ENCODE measurements at regions not wholly inside any gene's neighbourhood (a gene's known extent, or its start where the extent isn't known, plus 50 kb on each side); places are given as distances from the start of the nearest gene placed in this dataset.
"Not testable (repeated sequence)": the region's sequence is repeated elsewhere in the genome, so short reads cannot be mapped to it uniquely, and the experiment has no call there.

DNA sequence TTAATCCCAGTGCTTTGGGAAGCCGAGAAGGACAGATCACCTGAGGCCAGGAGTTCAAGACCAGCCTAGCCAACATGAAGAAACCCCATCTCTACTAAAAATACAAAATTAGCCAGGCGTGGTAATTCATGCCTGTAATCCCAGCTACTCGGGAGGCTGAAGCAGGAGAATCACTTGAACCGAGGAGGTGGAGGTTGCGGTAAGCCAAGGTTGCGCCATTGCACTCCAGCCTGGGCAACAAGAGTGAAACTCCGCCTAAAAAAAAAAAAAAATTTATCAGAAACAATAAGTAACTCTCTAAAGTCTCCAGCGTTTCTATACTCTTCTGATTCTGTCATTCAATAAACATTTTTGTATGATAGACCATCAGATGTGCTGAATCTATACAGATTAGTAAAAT is 55.7 kb upstream of the FNDC3B start:
- H3K4me3 ChIP-seq (ENCODE audit: low read depth, low read length); H3K9me3 ChIP-seq (ENCODE audit: control insufficient read depth, insufficient read depth, low read length); H3K27ac ChIP-seq (ENCODE audit: low read depth, low read length); H3K36me3 ChIP-seq (ENCODE audit: control insufficient read depth, insufficient read depth, low read length); H3K9ac ChIP-seq (ENCODE audit: low read depth, low read length); H3K27me3 ChIP-seq (ENCODE audit: control insufficient read depth, insufficient read depth, low read length); H3K4me1 ChIP-seq (ENCODE audit: control insufficient read depth, insufficient read depth, low read length): not testable (repeated sequence)

DNA sequence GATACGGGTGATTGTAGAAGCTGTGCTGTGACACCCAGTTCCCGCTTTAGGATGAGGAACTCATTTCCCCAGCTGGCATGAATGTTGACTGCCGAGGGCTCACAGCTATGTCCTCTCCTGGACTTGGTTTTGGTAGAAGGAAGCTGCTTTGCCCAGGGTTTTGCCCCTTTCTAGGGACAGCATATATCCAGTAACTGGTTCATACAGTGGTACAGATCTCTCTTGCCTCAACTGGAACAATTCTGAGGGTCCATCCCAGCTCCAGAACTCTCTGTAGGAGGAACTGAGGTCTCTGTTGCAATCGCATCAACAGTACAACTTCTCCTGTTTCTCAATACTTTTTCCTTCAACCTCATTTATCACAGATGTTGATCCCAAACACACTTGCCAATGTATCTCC is 54.5 kb upstream of the FNDC3B start:
- Histone ChIP-seq H3K9ac (ENCODE audit: low read depth, low read length) (no peak overlapping the region), H3K4me3 (ENCODE audit: low read depth, low read length) (no peak overlapping the region), H3K27me3 (ENCODE audit: control insufficient read depth, insufficient read depth, low read length) (no peaks in the 10 kb centered on the region), H3K27ac (ENCODE audit: low read depth, low read length) (no peak overlapping the region), H3K4me1 (ENCODE audit: control insufficient read depth, insufficient read depth, low read length) (no peaks in the 10 kb centered on the region), H3K36me3 (ENCODE audit: control insufficient read depth, insufficient read depth, low read length) (no peaks in the 10 kb centered on the region), H3K9me3 (ENCODE audit: control insufficient read depth, insufficient read depth, low read length) (no peaks in the 10 kb centered on the region)

GRCh38 chr3:171986176-171986575 is 53.2 kb upstream of the FNDC3B start:
- H3K27me3 ChIP-seq (ENCODE audit: control insufficient read depth, insufficient read depth, low read length): no peaks in the 10 kb centered on the region

DNA sequence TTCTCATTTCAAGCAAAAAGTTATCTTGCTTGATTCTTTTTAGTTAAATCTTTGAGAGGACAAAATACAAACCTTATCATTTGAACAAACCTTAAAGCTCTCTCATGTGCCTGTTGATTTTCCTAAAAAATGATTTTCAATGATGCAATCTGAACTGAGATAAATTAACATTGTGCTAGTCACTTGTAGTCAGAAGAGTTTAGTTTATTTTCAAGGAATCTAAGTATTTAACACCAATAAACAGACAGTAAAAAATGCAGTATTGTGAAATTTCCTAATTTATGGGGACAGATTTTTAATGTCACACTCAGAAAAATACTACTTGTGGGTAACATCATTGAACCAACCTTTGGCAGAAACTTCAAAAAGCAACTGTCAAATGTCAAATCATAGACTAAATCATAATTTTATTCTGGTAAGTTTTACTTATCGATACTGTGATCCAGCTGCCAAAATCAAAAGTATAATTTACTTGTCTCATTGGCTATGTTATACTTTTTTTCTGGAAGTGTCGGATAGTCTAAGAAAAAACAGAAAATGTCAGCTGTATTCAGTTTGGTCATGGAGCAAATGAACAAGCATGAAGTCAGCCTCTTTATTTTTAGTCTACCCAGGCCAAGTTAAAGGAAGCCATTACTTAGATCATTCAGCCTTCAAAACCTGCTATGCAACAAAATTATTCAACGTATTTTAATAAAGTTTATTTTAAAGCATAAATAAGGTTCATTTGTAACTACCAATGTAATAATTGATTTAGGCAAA is 52.4 kb upstream of the FNDC3B start:
- Histone ChIP-seq H3K4me3 (ENCODE audit: low read depth, low read length) (no peak overlapping the region), H3K4me1 (ENCODE audit: control insufficient read depth, insufficient read depth, low read length) (no peaks in the 10 kb centered on the region), H3K9me3 (ENCODE audit: control insufficient read depth, insufficient read depth, low read length) (no peaks in the 10 kb centered on the region), H3K27me3 (ENCODE audit: control insufficient read depth, insufficient read depth, low read length) (no peaks in the 10 kb centered on the region), H3K27ac (ENCODE audit: low read depth, low read length) (no peak overlapping the region), H3K9ac (ENCODE audit: low read depth, low read length) (no peak overlapping the region), H3K36me3 (ENCODE audit: control insufficient read depth, insufficient read depth, low read length) (no peaks in the 10 kb centered on the region)

More at GRCh38 chr3:171986176-171986575, 53.2 kb upstream of the FNDC3B start:
- Histone ChIP-seq H3K4me3 (ENCODE audit: low read depth, low read length) (no peak overlapping the region), H3K4me1 (ENCODE audit: control insufficient read depth, insufficient read depth, low read length) (no peaks in the 10 kb centered on the region), H3K9ac (ENCODE audit: low read depth, low read length) (no peak overlapping the region), H3K36me3 (ENCODE audit: control insufficient read depth, insufficient read depth, low read length) (no peaks in the 10 kb centered on the region), H3K9me3 (ENCODE audit: control insufficient read depth, insufficient read depth, low read length) (no peaks in the 10 kb centered on the region), H3K27ac (ENCODE audit: low read depth, low read length) (no peak overlapping the region)
